ENCODE measurements at regions not wholly inside any gene's neighbourhood (a gene's known extent, or its start where the extent isn't known, plus 50 kb on each side); places are given as distances from the start of the nearest gene placed in this dataset.

DNA sequence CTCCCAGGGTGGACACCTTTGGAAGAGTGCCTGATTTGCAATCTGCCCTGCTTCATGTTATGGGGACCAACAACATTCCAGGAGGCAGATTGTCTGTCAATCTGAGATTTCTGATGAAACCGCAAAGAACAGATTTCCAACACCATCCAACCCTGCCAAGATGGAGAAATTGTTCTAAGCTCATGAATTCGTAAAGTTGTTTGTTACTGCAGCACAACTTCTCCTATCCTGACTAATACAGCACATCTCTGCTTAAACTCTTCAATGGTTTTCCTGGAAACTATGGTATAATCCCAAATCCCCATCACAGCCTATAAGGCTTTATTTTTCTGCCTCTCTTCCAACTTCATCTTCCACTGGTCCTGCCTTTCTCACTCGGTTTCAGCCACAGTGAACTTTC lies 210.3 kb upstream of the TSHZ3 start:
- Histone ChIP-seq H3K9ac (ENCODE audit: low read depth, low read length) (no peak overlapping the region), H3K4me1 (ENCODE audit: insufficient read depth, low read length) (no peaks in the 10 kb centered on the region), H3K9me3 (ENCODE audit: control insufficient read depth, insufficient read depth, low read length) (peaks cover 4% of the 10 kb centered on the region; the same call in 1 of the 2 replicates), H3K36me3 (ENCODE audit: insufficient read depth, low read length) (no peaks in the 10 kb centered on the region)

DNA sequence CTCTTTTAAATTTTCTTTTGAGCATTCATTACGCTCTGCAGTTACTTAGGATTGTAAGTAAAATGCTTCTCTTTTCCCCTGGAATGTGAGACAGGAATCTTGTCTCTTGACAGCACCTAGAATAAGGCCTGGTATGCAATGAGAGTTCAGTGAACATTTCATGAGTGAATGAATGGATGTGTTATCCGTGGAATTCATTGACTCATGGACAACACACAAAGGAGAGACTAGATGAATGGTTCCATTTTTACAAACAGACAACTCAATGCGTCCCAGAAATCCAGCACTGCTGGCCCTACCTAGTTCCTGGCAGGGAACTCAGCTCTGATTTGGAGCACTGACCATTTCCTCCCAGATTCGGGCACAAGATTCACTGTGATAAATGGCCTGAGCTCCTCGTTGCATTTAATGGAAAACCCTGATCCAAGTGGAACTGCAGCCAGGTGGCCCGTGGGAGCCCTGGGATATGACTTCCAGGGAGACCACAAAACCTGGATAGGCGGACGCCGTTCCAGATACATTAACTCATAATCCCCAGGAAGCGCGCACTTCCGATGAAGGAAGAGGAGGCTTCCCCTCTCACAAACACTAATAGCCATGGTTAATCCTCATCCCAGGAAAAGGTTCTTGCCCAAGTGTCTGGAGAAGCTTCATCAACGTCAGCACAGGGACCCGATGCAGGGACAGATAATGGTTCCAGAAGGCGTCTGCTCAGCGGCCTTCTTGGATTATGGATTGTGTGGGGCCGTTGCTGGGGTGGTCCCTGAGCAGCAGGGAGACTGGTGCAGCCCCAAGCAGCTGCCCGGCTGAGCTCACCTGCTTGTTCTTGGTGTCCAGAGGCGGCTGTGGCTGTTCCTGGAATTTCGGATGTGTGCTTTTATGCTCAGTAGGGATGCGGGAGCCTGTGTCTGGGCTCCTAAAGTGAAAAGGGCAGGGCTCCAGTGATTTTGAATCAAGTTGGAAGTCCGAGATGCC lies 211.1 kb upstream of the TSHZ3 start:
- H3K4me1 ChIP-seq (ENCODE audit: insufficient read depth, low read length), result no peaks in the 10 kb centered on the region
- no peak overlapping the region for H3K9ac ChIP-seq (ENCODE audit: low read depth, low read length)
- H3K9me3 ChIP-seq (ENCODE audit: control insufficient read depth, insufficient read depth, low read length), result peaks cover 4% of the 10 kb centered on the region; the same call in 1 of the 2 replicates
- H3K36me3 ChIP-seq (ENCODE audit: insufficient read depth, low read length), result no peaks in the 10 kb centered on the region

DNA sequence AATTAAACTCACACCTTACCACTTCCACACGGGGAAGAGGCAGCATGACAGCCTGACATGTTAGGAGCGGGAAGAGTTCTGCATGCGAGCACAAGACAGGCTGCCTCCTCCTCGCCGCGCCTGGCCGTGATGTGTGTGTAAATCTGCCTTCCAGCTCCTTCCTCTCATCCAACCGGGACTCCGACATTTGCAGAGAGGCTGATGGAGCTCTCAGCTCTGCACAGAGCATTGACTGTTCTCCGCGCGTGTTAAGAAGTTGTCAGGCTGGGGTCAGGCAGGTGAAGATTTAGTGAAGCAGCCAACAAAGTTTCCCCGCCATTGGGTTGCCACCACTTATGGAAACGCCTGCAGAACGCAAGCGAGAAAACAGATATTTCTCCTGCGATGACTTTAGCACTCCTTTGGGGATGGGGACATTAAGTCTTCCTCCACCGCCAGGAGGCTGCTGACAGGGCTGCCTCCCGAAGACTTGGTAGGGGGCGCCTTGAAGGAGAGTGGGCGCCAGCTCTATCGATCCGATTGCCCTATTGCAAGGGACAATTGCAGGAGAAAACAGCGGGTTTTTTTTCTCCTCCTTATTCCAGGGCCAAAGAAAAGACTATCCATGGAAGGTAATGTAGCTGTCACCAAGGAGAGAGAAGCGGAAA lies 213.9 kb upstream of the TSHZ3 start:
- Histone ChIP-seq H3K9ac (ENCODE audit: low read depth, low read length) (no peak overlapping the region), H3K4me1 (ENCODE audit: insufficient read depth, low read length) (no peaks in the 10 kb centered on the region), H3K36me3 (ENCODE audit: insufficient read depth, low read length) (no peaks in the 10 kb centered on the region), H3K9me3 (ENCODE audit: control insufficient read depth, insufficient read depth, low read length) (peaks cover 4% of the 10 kb centered on the region; the same call in 1 of the 2 replicates)

DNA sequence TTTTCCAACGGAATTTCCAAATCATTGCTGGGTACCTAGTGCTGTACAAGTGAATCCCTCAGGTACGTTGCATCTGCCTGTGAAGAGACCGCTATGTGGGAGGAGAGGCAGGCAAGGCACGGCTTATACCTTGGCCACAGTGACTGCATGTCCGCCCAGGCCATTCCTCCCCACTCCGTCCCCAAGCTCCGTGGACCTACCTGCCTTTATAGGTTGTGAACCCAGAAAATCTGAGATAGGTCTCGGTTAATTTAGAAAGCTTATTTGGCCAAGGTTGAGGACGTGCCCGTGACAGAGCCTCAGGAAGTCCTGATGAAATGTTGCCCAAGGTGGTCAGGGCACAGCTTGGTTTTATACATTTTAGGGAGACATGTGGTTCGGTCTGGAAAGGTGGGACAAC lies 218.5 kb upstream of the TSHZ3 start:
- Histone ChIP-seq H3K9me3 (ENCODE audit: control insufficient read depth, insufficient read depth, low read length) (no peaks in the 10 kb centered on the region), H3K9ac (ENCODE audit: low read depth, low read length) (no peak overlapping the region), H3K4me1 (ENCODE audit: insufficient read depth, low read length) (no peaks in the 10 kb centered on the region), H3K36me3 (ENCODE audit: insufficient read depth, low read length) (no peaks in the 10 kb centered on the region)

DNA sequence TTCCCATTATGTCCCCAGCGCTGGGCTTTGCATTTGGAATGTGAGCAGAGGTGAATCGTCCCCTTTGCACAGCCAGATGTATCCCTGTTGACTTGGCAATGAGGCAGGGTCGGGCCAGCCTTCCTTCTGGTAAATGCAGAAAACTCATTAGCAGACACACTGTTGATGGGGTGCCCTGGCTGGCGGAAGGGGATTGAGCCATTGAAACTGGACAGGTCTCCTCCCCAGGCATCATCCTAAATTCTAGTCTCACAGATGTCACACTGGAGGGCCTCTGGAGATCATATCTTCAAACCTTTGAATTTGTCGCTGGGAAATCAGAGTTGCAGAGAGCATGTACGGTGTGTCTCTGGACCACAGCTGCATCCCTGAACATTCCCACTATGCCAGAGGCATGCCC lies 219.5 kb upstream of the TSHZ3 start:
- no peaks in the 10 kb centered on the region for H3K36me3 ChIP-seq (ENCODE audit: insufficient read depth, low read length)

DNA sequence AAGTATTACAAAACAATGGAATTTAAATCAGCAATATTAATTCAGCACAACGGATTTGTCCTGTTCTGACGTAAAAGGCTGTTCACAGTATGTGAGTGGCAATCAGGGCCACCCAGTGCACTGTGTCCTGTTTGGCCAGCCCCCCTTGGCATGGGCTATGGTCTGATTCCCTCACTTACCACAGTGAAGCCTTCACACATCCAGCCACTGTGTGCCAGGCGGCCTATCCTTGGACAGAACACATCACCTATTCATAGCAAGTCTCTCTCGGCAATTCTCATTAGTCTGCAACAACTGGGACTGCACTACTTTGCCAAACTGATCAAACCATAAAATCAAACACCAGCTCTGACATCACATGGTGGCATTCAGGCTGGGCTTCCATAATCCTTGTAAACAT lies 221.5 kb upstream of the TSHZ3 start:
- H3K9me3 ChIP-seq (ENCODE audit: control insufficient read depth, insufficient read depth, low read length), result no peaks in the 10 kb centered on the region

More for the DNA sequence above, 219.5 kb upstream of the TSHZ3 start:
- no peaks in the 10 kb centered on the region for H3K9me3 ChIP-seq (ENCODE audit: control insufficient read depth, insufficient read depth, low read length)
- no peaks in the 10 kb centered on the region for H3K4me1 ChIP-seq (ENCODE audit: insufficient read depth, low read length)
- no peak overlapping the region for H3K9ac ChIP-seq (ENCODE audit: low read depth, low read length)

DNA sequence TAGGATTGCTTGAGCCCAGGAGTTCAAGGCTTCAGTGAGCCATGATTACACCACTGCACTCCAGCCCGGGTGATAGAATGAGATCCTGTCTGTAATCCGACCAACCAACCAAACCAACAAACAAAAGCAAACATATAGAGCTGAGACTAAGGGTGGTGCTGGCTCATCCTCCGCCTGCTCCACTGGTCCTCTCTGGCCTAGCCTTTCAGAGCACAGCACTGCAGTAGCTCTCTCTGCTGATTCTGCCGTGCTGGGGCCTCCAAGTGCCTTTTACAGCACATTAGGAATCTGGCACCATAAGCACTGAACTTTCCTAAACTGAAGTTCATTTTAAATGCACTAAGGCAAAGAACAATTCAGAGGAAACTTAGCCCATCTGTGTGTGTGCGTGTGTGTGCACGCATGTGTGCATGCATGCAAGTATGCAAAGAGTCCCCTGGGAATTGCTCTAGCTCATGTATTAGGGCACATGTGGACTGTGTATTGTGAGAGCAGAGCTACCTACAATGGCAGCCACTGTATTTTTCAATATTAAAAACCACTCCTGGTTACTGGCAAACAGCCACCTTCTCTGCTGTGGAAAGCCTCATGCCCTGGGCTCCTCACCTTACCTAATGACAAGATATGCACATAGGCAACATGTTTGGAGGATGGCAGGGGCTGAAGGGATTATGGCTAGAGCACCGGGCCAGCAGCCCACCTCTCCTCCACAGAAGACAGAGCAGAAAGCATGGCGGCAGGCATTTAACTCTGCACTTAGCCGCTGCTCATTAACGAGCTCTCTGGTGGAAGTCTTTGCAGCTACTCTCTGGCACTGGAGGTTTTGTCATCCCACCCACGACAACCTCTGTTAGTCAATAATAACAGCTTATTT lies 223.1 kb upstream of the TSHZ3 start:
- Histone ChIP-seq H3K4me1 (ENCODE audit: insufficient read depth, low read length) (no peaks in the 10 kb centered on the region), H3K9ac (ENCODE audit: low read depth, low read length) (no peak overlapping the region), H3K9me3 (ENCODE audit: control insufficient read depth, insufficient read depth, low read length) (no peaks in the 10 kb centered on the region), H3K36me3 (ENCODE audit: insufficient read depth, low read length) (no peaks in the 10 kb centered on the region)

More for the DNA sequence above, 221.5 kb upstream of the TSHZ3 start:
- Histone ChIP-seq H3K4me1 (ENCODE audit: insufficient read depth, low read length) (no peaks in the 10 kb centered on the region), H3K36me3 (ENCODE audit: insufficient read depth, low read length) (no peaks in the 10 kb centered on the region), H3K9ac (ENCODE audit: low read depth, low read length) (no peak overlapping the region)

DNA sequence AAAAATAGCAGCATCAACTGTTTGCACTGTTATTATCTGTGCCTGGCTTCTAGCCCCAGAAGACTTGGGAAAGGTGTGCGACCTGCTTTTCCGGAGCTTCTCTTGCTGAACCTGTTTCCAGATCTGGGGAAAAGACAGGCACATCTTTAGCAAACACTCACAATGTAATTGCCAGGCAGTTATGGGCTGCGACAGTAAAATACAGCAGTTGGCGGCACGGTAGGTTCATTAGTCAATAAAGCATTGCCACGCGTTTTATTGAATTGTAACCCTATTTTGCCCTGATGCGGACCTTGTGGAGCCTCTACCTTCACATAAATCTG lies 223.7 kb upstream of the TSHZ3 start:
- H3K9me3 ChIP-seq (ENCODE audit: control insufficient read depth, insufficient read depth, low read length), result no peaks in the 10 kb centered on the region
- no peak overlapping the region for H3K9ac ChIP-seq (ENCODE audit: low read depth, low read length)
- H3K4me1 ChIP-seq (ENCODE audit: insufficient read depth, low read length), result no peaks in the 10 kb centered on the region
- H3K36me3 ChIP-seq (ENCODE audit: insufficient read depth, low read length), result no peaks in the 10 kb centered on the region

DNA sequence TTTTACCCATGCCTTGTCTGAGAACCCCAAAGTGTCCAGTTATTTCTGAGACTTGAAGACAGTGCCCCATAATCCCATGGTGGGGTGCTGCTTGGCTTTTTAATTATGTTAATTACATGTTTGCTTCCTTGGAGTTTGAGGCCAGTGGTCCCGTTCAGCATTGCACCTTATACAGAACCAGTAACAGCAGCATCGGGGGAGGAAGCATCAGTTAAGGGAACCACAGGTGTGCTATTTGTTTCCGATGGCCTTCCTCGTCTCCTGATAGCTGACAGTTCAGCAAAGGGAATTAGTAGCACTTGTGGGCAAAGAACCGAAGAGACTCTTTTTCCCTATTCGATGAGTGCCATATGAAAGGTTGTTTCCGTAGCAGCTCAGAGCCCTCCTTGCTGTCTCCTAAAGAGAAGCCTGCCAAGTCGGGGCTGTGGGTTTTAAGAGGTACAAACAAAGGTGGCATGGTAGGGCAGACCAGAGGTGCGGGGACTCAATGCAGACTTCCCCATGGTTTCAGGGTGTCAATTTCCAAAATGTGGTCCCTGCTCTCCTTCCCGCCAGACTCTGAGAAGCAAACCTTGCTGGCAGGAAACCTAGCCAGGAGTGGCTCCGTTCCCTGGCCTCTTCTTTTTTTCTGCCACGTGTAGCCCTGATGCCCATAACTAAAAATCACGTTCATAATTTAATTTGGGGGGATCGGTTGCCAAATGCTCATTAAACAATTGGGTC lies 225.2 kb upstream of the TSHZ3 start:
- no peaks in the 10 kb centered on the region for H3K9me3 ChIP-seq (ENCODE audit: control insufficient read depth, insufficient read depth, low read length)
- no peaks in the 10 kb centered on the region for H3K4me1 ChIP-seq (ENCODE audit: insufficient read depth, low read length)
- no peaks in the 10 kb centered on the region for H3K36me3 ChIP-seq (ENCODE audit: insufficient read depth, low read length)
- H3K9ac ChIP-seq (ENCODE audit: low read depth, low read length), result no peak overlapping the region

DNA sequence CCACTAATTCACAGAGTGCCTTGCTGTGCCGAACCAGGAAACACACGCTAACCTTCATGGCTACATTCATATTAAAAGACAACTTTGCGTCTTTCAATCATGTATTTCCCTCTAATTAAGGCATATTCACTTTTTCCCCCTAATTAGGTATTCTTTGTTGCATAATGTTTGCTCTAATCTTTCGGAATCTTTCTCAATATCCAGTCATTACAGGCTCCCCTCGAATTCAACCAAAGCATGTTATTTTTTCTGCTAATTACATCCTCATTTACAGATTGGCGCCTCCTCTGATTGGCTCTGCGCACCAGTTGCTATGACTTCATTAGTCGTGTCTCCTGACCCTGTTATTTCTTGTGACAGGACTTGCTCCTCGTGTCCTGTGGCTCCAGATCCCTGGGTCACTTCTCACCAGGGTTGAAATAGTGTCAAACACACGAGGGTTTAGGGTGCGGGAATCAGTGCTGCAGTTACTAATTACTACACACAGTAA lies 226.7 kb upstream of the TSHZ3 start:
- Histone ChIP-seq H3K36me3 (ENCODE audit: insufficient read depth, low read length) (no peaks in the 10 kb centered on the region), H3K4me1 (ENCODE audit: insufficient read depth, low read length) (no peaks in the 10 kb centered on the region), H3K9me3 (ENCODE audit: control insufficient read depth, insufficient read depth, low read length) (no peaks in the 10 kb centered on the region), H3K9ac (ENCODE audit: low read depth, low read length) (no peak overlapping the region)

DNA sequence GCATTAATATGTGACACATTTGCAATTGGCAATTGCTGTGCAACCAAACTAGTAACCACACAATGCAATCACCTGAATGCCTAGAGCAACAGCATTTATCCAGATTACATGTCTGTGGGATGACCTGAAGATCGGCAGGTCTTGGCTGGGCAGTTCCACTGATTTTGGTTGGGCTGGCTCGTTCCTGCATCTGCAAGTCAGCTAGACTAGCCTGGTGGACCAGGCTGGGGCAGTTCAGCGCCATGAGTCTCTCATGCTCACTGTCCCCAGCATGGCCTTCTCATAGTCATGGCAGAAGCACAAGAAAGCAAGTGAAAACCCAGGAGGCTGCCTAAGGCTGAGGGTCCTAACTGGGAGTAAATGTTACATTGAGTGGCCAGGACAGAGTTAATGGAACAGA lies 229.1 kb upstream of the TSHZ3 start:
- H3K9ac ChIP-seq (ENCODE audit: low read depth, low read length), result no peak overlapping the region
- H3K9me3 ChIP-seq (ENCODE audit: control insufficient read depth, insufficient read depth, low read length), result no peaks in the 10 kb centered on the region
- H3K36me3 ChIP-seq (ENCODE audit: insufficient read depth, low read length), result no peaks in the 10 kb centered on the region
- no peaks in the 10 kb centered on the region for H3K4me1 ChIP-seq (ENCODE audit: insufficient read depth, low read length)

DNA sequence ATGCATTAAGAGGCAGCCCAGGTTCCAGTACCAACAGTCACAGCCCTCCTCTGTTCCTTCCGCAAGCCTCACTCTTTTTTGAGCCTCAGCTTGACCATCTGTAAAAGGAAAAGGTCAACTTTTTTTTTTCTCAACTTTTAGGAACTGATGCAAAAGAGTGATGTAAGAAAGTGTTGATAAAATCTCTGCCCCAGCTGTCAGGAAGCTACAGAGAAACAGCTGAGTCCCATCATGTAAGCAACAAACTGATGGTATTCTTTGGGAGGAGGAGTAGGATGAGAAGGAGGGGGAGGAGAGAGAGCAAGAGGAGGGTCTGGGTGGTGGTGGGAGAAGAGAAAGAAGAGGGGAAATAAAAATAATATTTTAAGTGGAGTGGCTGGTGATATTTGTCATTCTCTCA lies 233.9 kb upstream of the TSHZ3 start:
- no peak overlapping the region for H3K9ac ChIP-seq (ENCODE audit: low read depth, low read length)
- no peaks in the 10 kb centered on the region for H3K36me3 ChIP-seq (ENCODE audit: insufficient read depth, low read length)
- H3K9me3 ChIP-seq (ENCODE audit: control insufficient read depth, insufficient read depth, low read length), result no peaks in the 10 kb centered on the region
- no peaks in the 10 kb centered on the region for H3K4me1 ChIP-seq (ENCODE audit: insufficient read depth, low read length)

DNA sequence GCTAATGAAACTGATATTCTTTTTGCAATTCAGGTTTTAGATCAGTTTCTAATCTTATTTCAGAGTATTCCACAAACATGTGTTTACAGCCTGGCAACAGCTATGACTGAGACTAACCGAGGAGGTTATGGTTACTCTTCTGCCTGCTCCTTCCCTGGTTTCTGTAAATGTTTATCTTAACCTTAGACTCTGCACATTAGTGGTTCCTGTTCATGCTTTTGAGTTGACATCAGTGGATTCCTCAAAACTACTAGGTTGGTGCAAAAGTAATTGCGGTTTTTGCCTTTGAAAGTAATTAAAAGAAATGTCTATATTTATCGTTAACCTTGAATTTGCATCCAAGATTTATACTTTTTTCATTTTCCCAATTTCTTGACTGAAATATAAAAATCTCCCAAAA lies 237.0 kb upstream of the TSHZ3 start:
- Histone ChIP-seq H3K4me1 (ENCODE audit: insufficient read depth, low read length) (0 out of 2 replicates have a peak, but pooled peaks cover 7% of the 10 kb centered on the region), H3K36me3 (ENCODE audit: insufficient read depth, low read length) (no peaks in the 10 kb centered on the region), H3K9me3 (ENCODE audit: control insufficient read depth, insufficient read depth, low read length) (no peaks in the 10 kb centered on the region), H3K9ac (ENCODE audit: low read depth, low read length) (no peak overlapping the region)

DNA sequence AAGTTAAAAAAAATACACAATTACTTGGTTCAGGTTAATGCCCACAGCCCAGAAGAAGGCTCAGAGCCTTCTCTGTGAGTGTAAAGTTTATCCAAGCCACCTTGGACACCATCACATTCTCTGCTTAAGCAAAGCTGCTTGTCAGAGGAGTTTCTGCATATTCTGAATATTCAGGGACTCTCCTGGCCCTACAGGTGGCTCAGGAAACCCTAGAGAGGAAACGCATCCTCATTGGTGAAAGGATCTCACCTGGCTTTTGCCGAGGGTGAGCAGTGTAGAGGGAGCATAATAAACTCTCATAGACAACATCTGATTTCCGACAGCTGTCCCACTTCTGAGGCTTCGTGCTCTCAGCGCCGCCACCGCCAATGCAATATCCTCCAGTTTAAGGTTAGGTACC lies 239.9 kb upstream of the TSHZ3 start:
- Histone ChIP-seq H3K36me3 (ENCODE audit: insufficient read depth, low read length) (no peaks in the 10 kb centered on the region), H3K9ac (ENCODE audit: low read depth, low read length) (no peak overlapping the region), H3K4me1 (ENCODE audit: insufficient read depth, low read length) (0 out of 2 replicates have a peak, but pooled peaks cover 7% of the 10 kb centered on the region), H3K9me3 (ENCODE audit: control insufficient read depth, insufficient read depth, low read length) (0 out of 2 replicates have a peak, but pooled peaks cover 2% of the 10 kb centered on the region)

Data from ES-I3 (cell line).